GM19395 (cell line): ENCODE measurements at regions not wholly inside any gene's neighbourhood (a gene's known extent, or its start where the extent isn't known, plus 50 kb on each side); places are given as distances from the start of the nearest gene placed in this dataset.
"Not testable (repeated sequence)": the region's sequence is repeated elsewhere in the genome, so short reads cannot be mapped to it uniquely, and the experiment has no call there.

Experiments used
- ATAC-seq: cut with Tn5 transposase; IDR thresholded peaks from one replicate; pipeline ENCODE4 v1.9.1; 2021; ENCODE audit warnings: mild to moderate bottlenecking, moderate library complexity; ENCODE audit not compliant: unreplicated experiment

DNA sequence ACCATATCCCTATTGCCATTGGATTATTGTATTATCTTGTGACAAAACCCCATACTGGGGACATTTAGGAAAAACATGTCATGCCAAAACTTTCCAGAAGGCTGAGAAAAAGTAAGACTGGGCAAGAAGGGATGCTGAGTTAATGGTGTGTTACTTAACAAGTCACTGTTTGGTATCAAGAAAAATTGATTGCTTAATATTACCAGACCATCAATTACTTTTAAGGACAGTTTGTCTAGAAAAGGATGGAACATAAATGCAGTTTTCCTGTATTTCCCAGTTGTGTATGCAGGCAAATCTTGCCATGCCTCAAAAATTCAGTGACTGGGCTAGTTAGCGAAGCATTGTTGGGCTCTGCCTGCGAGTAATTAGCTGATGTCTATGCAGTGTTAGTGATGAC lies 705.6 kb upstream of the MIR17HG start:
- no peak for ATAC-seq

DNA sequence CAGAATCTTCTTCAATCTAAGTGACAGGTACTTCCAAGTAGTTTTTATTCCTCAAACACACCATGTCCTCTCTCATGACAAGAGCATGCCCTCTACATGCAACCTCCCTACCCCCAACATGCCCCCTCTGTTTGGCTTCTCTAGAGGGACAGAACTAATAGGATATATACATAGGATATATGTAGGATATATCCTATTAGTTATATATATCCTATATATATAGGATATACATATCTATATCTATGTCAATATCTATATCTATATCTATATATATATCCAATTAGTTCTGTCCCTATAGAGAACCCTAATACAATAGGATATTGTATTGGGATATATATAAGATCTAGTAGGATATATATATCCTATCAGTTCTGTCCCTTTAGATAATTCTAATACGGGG lies 701.9 kb upstream of the MIR17HG start:
- no peak for ATAC-seq

DNA sequence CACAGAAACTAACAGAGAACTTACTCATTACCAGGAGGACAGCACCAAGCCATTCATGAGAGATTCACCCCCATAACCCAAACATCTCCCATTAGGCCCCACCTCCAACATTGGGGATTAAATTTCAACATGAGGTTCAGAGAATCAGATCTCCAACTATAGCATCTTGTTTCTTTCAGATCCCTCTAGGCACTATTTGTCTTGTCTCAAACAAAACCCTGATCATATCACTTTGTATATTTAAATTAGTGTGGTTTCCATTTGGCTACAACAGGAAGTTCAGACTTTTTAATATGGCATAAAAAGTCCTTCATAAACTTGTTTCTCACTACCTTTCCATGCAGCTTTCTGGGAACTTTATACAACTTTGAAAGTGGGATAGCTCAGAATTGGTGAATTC lies 699.0 kb upstream of the MIR17HG start:
- ATAC-seq, result no peak

DNA sequence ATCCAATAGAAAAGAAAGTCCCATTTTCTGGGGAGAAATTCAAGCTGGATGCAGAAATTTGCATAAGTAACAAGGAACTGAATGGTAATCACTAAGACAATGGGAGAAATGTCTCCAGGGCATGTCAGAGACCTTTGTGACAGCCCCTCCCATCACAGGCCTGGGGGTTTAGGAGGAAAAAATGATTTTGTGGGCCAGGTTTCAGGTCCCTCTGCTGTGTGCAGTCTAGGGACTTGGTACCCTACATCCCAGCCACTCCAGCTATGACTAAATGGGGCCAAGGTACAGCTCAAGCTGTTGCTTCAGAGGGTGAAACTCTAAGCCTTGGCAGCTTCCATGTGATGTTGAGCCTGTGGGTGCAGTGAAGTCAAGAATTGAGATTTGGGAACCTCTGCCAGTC lies 695.5 kb upstream of the MIR17HG start:
- no peak for ATAC-seq

DNA sequence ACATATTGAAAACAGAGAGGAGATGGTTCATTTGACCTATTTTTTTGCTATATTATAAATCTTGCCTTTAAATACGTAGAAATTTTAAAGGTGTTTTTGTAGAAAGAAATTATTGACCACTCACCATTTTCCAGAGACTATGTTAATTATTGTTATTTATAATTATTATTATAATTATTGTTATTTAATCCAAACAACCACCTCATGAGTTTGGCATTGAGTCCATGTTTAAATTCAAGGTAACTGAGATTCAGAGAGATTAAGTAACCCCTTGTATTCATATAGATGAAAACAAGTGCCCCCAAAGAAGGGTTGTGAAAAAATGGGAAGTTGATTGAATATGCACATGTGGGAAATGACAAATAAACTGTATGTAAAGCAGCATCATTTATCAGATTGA lies 692.5 kb upstream of the MIR17HG start:
- ATAC-seq, result no peak

DNA sequence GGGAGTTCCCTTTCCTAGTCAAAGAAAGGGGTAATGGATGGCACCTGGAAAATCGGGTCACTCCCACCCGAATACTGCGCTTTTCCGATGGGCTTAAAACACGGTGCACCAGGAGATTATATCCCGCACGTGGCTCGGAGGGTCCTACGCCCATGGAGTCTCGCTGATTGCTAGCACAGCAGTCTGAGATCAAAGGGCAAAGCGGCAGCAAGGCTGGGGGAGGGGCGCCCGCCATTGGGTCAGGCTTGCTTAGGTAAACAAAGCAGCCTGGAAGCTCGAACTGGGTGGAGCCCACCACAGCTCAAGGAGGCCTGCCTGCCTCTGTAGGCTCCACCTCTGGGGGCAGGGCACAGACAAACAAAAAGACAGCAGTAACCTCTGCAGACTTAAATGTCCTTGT lies 683.3 kb upstream of the MIR17HG start:
- ATAC-seq, result not testable (repeated sequence)

DNA sequence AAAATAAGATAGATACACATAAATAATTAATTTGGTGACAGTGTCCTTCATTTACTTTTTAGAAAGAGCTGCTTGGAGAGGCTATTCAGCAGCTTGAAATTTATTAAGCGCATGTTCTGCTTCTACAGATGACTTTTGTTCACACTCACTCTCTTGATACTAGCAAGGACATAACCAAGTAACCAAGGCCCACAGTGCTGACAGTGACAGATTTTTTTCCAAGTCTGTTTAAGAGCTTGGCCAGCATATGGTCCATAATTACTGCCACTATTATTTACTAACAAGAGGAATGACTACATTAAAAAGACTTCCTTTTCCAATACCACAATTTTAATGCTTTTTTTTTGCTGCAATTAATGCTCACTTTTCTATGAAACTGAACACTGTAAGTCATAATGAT lies 673.7 kb upstream of the MIR17HG start:
- no peak for ATAC-seq

DNA sequence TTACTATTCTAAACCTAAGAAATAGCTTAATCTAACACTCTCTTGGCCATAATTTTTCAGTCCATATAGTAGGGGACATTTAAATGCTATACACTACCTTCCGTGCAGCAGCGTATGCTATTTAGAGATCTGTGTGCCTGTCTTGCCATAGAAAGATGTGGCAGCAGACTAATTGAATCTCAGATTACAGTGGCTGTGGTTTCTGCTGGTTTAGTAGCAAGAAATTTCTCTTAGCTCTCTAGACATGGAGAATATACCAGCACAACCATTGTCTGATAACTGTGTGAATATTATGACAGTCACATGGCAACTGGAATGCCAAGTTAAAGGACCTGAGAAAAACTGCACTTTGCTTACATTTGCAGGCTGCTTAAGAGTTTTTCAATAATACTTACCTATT lies 672.4 kb upstream of the MIR17HG start:
- no peak for ATAC-seq

DNA sequence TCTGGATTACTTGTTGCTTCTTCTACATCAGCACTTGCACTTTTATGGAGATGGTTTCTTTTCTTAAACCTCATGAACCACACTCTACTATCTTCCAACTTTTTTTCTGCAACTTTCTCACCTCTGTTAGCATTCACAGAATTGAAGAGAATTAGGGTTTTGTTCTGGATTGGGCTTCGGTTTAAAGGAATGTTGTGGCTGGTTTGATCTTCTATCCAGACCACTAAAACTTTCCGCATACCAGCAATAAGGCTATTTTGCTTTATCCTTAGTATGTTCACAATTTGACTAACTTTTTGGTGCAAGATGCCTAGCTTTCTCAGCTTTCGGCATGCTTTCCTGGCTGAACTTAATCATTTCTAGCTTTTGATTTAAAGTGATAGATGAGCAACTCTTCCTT lies 666.7 kb upstream of the MIR17HG start:
- ATAC-seq, result no peak

DNA sequence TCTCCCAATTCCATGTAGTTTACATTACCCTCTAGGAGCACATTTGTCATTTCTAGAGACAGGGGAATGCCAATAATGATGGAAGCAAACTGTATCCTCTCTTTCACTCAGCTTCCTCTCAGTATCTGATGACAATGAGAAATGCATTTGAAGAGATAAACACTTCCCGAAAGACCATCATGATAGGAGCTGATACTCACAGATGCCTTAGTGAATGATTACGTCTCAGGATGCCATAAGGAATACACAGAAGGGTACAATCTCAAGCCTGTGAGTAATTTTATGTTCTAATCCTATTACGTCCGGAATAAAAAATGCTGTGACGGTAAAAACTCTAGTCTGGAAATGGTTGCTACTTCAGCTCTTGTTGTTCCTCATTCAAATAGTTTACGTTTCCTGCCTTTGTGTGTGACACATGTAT lies 663.8 kb upstream of the MIR17HG start:
- ATAC-seq, result no peak

DNA sequence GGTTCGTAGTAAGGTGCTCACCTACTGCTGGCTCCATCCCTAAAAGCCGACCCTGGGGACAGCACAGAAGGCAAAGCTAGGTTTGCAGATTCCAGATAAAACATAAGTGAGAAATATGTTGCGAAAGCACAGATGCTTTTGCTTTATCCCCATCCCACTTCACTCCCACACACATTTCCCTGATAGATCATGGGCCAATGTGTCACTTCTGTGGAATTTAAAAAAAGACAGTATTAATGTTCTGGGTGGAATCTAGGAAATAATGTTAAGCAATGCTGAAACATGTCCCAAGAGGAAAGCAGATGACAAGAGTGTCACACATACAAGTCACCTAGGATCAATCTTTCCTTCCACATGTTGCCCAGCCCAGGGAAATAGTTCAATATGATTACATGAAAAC lies 661.0 kb upstream of the MIR17HG start:
- ATAC-seq, result no peak

DNA sequence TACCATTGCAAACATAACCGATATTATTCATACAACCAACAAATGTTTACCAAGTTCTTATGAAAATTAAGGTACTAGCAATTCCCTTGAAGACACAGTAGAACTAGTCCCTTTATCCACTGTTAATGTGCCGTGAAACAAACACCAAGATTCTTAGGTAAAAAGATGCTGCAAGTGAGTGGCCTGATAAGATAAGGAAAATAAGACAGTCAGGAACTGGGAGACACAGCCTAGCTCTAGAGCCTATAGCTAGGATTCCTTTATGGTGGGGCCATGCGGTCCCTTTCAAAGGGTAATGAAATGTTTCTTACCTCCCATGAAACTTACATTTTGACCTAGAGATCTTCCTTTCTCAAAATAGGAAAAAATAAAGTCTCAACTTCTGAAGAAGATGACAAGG lies 658.4 kb upstream of the MIR17HG start:
- ATAC-seq, result no peak

DNA sequence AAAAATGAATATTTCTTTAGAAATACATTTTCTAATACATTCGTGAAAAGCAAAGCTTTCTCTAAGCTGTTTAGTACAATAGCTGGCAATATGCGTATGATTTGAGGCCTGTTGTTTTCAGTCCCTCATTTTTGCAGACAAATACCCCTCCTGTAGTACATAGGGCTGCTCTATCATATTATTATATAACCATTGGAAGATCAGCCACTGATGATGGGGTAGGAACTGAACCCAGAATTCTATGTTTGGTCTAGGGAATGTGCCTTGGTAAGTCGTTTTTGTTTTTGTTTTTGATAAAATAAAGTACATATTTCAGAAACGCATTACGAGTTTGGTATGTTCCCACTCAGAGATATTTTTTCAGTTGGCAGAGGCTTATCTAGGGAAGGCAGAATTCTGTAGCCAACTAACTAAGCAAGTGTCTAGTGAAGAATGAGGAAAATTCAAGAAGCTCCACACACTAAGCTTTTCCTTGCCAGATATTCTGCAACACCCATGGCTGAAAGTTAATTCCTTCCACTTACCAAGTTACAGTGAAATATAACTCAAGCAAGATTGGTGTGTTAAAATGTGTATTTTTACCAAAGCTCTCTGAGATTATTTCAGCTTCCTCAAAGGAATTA lies 656.9 kb upstream of the MIR17HG start:
- no peak for ATAC-seq

DNA sequence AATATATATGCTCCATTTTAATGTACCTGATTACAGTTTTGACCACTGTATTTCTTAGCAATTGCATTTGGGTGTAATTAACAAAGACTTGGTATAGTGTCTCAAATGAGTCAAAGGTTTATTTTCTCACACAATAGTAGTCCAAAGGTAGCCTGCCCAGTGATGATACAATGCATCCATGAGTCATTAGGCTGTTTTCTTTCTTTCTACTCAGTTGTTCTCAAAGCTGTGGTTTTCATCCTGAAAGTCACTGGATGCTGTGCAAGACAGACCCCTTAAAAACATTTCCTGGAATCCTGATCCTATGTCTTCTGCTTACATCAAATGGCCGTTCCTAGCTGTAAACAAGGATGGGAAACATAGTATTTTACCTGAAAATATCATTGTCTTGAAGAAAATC lies 651.2 kb upstream of the MIR17HG start:
- no peak for ATAC-seq

DNA sequence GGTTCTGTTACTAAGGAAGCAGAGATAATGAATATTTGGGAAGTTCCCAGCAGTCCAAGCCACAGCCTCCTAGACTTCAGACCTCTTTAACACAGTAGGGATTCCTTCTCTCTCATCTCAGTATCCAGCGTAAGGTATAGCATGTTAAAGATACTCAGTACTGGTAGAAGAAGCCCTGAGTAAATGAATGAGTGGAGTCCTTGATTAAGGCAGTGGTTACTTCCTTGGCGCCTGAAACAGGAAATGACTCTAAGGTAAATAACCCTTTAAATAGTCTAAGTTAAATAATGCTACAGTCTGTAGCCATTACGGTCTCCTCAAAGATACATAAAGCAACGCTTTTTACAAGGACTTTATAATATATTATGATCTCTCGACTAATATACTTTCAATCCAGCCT lies 650.8 kb upstream of the MIR17HG start:
- ATAC-seq, result no peak

DNA sequence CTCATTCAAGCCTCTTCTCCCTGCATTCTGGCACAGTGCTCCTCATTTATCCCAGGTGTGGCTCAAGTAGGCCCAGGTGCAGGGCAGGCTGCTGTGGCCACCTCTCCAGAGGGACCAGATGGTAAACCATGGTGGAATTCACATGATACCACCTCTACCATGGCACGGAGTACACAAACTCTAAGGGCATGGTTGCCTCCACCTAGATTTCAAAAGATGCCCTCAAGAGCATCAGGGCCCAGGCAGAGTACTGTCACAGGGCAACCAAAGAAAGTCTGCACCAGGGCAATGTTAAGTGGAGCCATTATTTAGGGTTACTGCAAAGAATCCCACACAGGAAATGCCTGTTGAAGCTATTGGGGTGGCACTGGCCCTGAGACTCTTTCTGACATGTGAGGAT lies 647.1 kb upstream of the MIR17HG start:
- no peak for ATAC-seq

DNA sequence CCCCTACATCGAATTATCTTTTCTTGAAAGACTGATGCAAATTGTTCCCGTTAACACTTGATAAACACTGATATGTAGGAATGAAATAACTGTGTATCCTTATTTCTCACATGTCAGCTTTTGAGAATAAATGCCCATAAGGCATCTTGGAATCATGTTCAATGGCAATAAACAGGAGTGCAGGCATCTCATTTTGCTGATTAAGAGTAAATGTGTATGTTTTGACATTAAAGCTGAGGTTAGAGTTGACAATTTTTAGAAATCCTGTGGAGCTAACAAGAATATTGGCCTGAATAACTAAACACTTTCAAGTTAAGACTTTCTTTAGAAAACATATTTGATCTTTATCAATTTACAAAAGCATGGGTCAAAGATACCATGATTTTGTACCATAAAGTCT lies 646.2 kb upstream of the MIR17HG start:
- no peak for ATAC-seq

DNA sequence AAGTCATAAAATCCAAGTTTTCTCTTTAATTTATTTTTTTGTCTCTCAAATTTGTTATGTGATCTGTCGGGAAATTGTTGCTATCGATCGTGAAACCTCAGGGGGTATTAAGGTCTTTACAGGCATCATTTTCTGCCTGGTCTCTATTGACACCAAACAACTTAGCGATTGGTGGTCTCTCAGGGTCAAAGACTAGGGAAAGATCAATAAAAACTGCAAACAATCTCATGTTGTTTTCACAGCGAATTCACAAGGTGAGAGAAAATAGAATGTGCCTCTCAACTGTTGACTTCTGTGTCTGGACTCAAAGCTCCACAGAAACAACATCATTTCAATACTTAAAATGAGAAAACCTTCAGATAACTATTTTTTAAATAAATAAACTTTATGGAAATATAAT lies 645.4 kb upstream of the MIR17HG start:
- no peak for ATAC-seq

DNA sequence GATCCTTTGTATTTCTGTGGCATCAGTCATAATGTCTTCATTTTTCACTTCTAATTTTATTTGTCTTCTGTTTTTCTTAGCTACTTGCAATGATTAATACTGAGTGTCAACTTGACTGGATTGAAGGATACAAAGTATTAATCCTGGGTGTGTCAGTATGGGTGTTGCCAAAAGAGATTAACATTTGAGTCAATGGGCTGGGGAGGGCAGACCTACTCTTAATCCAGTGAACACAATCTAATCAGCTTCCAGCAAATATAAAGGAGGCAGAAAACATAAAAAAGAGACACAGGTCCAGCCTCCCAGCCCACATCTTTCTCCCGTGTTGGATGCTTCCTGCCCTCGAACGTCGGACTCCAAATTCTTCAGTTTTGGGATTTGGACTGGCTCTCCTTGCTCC lies 640.9 kb upstream of the MIR17HG start:
- no peak for ATAC-seq

DNA sequence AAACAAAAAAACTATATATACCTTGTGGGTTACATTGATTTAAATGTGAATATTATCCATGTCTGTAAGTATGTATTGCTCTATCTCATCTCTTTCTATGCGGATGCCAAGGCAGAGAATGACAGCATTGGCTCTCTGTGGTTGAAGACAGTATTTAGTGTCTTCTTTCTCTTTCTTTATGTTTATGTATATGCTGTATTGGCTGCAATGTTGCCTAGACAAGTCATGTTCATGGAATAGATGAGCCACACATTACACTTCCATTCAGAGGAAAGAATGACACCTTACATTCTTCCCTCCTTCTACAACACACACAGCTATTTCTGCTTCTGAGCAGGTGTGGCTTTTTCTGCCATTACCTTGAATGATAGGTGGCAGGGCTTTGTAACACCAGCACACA lies 639.4 kb upstream of the MIR17HG start:
- no peak for ATAC-seq

DNA sequence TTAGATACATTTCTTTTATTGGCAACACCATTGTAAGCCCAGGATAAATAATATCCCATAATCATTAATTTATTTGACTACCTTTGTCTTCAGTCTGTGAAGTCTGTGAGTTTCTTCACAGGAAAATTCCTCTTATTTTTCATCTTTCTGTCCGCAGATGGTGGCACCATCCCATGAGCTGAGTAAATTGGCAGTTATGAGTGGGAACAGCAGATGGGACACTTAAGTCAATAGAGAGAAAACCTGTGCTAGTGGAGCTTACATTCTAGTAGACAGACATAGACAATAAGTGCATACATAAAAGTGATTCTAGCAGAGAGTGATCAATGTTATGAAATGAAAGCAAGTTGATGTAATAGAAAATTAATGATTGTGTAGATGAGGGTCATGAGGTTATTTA lies 638.2 kb upstream of the MIR17HG start:
- ATAC-seq, result no peak

DNA sequence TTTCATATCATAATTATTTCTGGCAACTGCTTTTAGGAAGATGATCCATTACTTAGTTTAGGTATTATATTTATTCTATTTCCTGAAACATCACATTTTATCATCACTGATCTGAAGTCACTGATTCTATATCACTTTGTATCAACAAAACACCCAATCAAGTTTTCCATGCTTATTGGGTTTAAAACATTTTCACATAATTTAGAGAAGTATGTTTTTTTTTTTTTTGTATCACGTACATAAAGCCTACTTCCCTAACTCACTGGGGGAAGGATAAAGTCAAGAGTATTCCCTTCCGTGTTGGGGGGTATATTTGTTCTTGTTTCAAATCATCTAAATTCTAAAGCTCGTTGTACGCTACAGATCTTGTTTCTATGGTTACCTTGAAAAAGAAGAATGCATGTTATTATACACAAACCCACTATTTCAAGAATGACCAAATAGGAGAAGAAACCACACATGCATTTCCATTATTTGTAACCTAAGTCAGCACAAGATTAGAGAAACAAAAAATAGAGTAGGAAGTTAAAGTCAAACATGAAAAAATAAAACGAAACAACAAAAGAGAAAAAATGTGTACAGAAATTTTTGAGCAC lies 637.2 kb upstream of the MIR17HG start:
- ATAC-seq, result no peak

DNA sequence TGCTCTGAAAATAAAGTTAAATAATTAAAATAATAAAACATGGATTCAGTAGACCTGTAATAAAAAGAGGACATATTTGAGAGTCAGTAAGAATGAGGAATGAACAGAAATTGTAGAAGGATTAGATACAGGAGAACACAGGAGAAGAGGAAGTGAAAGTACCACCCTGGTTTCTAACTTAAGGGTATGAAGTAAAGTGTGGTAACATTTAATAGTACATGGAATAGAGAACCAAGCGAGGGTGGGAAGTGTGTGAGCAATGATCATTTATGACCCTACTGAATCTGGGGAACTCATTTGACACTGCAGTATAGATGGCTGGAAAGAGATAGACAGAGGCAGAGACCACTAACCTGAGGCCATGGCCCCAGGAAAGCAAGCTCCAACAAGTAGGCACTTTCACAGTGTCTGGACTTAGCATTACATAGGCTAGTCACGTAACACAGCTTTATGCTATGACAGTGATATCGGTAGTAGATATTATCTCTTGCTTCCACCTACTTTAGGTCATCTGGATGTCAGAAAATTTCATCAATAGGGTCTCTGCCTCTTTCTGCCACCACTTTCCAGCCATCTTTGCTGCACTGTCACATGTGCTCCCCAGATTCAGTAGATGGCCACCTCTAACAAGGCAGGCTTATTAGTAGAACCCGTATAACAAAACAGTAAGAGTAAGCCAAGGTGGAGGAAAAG lies 633.9 kb upstream of the MIR17HG start:
- ATAC-seq, result no peak
